ENCODE measurements at regions not wholly inside any gene's neighbourhood (a gene's known extent, or its start where the extent isn't known, plus 50 kb on each side); places are given as distances from the start of the nearest gene placed in this dataset.

DNA sequence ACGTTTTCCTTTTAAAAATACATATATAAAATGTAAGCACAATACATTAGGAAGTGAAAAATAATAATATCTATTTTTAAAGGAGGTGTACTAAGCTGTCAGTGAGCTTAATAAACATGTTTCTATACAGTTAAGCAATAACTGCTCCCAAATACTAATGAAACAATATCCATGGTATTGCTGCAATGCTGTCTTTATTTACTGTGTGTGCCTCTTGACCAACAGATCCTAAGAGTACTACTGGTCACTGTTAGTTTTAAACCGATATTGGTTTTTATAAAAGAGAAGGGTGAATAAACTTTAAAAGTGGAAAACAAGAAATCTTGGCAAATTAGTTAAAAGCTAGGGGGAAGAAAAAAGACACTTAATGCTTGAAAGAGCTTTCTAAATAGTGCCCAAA lies 1029.0 kb downstream of the FSTL5 start:
- TF ChIP-seq, protein P1, sequence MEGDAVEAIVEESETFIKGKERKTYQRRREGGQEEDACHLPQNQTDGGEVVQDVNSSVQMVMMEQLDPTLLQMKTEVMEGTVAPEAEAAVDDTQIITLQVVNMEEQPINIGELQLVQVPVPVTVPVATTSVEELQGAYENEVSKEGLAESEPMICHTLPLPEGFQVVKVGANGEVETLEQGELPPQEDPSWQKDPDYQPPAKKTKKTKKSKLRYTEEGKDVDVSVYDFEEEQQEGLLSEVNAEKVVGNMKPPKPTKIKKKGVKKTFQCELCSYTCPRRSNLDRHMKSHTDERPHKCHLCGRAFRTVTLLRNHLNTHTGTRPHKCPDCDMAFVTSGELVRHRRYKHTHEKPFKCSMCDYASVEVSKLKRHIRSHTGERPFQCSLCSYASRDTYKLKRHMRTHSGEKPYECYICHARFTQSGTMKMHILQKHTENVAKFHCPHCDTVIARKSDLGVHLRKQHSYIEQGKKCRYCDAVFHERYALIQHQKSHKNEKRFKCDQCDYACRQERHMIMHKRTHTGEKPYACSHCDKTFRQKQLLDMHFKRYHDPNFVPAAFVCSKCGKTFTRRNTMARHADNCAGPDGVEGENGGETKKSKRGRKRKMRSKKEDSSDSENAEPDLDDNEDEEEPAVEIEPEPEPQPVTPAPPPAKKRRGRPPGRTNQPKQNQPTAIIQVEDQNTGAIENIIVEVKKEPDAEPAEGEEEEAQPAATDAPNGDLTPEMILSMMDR (IDR thresholded peaks at IDR 0.05; ENCODE audit: low read depth, low read length): no peak
- no peak for DNase-seq (ENCODE audit: extremely low read depth, low read depth)

DNA sequence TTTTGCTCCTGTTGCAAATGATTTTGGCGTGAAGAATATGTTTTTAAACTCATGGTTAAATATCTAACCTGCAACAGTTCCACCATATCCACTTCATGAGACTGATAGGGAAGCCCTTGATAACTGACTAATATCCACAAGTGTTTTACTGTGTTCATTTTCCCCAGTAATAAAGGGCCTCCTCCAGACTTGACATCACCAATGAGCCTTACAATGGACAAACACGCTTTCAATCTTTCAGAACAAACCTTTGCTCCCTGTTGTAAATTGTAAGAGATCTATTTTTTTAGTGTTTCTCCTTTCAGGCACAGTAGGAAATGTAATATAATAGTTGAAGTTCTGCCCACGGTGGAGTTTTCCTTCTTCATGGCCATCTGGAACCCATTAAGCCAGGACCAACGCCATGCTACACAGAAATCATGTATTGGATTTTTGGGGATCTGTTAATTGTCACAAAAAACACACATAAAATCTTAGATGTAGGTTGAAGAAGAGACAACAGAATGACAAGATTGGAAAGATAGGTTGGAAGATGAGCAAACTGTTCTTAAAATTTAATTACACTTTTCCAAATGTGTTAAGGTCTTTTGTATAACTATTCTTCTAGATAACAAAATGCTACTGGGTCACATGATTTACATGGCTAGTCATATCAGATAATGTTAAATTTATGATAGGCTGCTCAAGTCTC lies 1030.1 kb downstream of the FSTL5 start:
- no peak for DNase-seq (ENCODE audit: extremely low read depth, low read depth)
- TF ChIP-seq, protein P1 (IDR thresholded peaks at IDR 0.05; ENCODE audit: low read depth, low read length): no peak

DNA sequence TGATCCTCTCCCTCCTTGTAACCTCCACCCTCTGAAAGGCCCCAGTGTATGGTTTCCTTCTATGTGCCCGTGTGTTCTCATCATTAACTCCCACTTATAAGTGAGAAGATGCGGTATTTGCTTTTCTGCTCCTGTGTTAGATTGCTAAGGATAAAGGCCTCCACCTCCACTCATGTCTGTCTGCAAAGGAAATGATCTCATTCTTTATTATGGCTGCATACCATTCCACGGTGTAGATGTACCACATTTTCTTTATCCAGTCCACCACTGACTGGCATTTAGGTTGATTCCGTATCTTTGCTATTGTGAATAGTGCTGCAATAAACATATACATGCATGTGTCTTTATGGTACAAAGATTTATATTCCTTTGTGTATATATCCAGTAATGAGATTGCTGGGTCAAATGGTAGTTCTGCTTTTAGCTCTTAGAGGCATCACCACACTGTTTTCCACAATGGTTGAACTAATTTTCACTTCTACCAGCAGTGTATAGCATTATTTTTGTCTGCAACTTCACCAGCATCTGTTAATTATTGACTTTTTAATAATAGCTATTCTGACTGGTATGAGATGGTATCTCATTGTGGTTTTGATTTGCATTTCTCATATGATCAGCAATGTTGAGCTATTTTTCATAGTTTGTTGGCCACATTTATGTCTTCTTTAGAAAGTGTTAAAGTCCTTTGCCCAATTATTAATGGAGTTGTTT lies 1030.9 kb downstream of the FSTL5 start:
- no peak for DNase-seq (ENCODE audit: extremely low read depth, low read depth)
- TF ChIP-seq, protein P1 (IDR thresholded peaks at IDR 0.05; ENCODE audit: low read depth, low read length): no peak

DNA sequence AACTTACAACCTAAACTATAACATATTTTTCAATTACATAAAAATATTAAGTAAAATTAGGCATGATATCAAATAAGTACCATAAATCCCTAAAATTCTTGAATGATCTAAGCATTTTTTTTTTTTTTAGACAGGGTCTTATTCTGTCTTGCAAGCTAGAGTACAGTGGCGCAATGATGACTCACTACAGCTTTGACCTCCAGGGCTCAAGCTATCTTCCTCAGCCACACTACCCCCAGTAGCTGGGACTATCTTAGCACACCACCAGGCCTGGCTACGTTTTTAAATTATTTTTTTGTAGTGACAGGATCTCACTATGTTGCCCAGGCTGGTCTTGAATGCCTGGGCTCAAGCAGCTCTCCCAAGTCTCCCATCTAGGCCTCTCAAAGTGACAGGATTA lies 1042.3 kb downstream of the FSTL5 start:
- DNase-seq (ENCODE audit: extremely low read depth, low read depth): no peak

DNA sequence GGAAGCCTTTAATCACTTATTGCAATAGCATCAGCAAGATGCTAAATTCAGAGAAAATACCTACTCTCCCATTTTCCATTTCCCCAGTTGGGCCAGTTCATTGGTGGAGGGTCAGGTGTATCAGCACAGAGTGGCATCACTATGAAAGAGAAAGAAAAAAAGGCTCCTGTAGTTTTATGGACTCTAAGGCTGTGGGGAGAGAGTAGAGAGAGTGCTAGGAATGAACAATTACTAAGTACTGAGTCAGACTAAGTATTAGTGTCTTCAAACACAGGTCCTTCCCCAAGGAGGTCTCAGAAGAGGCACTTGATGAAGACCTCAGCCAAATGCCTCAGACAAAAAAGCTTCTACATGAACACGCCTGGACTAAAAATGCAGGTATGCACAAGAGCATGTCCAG lies 1061.9 kb downstream of the FSTL5 start:
- no peak for DNase-seq (ENCODE audit: extremely low read depth, low read depth)
- TF ChIP-seq, protein P1 (IDR thresholded peaks at IDR 0.05; ENCODE audit: low read depth, low read length): no peak

More for the DNA sequence above, 1042.3 kb downstream of the FSTL5 start:
- TF ChIP-seq, protein P1 (IDR thresholded peaks at IDR 0.05; ENCODE audit: low read depth, low read length): no peak

DNA sequence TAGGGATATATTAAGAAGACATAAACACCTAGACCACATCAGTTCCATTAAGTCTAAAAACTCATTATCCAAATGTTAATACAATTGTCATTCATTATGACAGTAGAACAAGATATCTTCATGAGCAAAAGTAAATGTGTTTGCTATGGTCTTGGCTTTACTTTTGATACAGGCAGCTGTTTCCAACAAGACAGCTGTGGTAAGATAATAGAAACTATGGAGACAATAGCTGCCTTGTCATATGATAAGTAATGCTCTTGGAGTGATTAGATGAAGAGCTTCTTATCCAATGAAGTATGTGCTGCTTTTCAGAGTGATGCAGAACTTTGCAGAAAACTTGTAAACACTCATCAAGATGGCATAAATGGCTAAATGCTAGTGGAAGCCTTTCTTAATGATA lies 1066.0 kb downstream of the FSTL5 start:
- TF ChIP-seq, protein P1 (IDR thresholded peaks at IDR 0.05; ENCODE audit: low read depth, low read length): no peak
- no peak for DNase-seq (ENCODE audit: extremely low read depth, low read depth)

DNA sequence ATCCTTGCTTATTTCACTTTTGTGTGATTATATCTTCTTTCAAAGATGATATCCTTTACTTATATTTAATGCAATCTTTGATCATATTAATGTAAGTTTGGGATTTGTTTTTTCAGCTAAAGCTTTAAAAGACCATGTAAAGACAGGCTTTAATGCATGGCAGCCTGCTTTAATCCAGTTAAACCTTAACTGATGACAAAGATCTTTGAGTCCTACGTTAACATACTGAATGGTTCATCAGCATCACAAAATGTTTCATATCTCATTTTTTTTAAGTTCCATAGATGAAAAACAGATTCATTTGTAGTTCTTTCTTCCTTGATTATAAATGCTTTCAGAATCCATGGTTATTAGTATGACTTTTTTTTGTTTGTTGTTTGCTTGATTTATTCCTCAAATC lies 1102.8 kb downstream of the FSTL5 start:
- TF ChIP-seq, protein P1 (IDR thresholded peaks at IDR 0.05; ENCODE audit: low read depth, low read length): no peak
- no peak for DNase-seq (ENCODE audit: extremely low read depth, low read depth)

All from AG09319 (cell line).